OCI-LY7 (cell line): ENCODE measurements at regions not wholly inside any gene's neighbourhood (a gene's known extent, or its start where the extent isn't known, plus 50 kb on each side); places are given as distances from the start of the nearest gene placed in this dataset.

Experiments
- BruUV-seq: library from RNA; stranded (reverse); fragments of 400-500 nt; replicated peaks from 2 replicates; lab custom pipeline; 2021; lab: Mats Ljungman, UMichigan
- CTCF ChIA-PET: fragments of 300-600 bp; sonication (Branson Sonifier 250); formaldehyde crosslinking; loops from one replicate; lab custom pipeline; 2022; ENCODE audit warnings: antibody characterized with exemption; ENCODE audit not compliant: unreplicated experiment; lab: Charles Lee
- POLR2A ChIA-PET: fragments of 300-600 bp; sonication (Branson Sonifier 250); formaldehyde crosslinking; loops from one replicate; lab custom pipeline; 2022; ENCODE audit warnings: antibody characterized with exemption; lab: Charles Lee
- DNase-seq: peaks from one replicate; pipeline ENCODE4 v3.0.0-alpha.2; 2015; ENCODE audit warnings: low spot score
- H2AFZ ChIP-seq: fragments of 200-600 bp; sonication (generic), shearing (Covaris generic); 2 replicates; pipeline ENCODE4 v1.6.1; 2014; ENCODE audit warnings: mild to moderate bottlenecking, antibody characterized with exemption, low read length, moderate library complexity
- H3K27ac ChIP-seq: fragments of 200-600 bp; sonication (generic); 2 replicates; pipeline ENCODE4 v1.5.1; 2014; ENCODE audit warnings: mixed run types, low read depth, mild to moderate bottlenecking, moderate library complexity, low read length, inconsistent platforms; ENCODE audit not compliant: poor library complexity, severe bottlenecking
- H3K36me3 ChIP-seq: fragments of 200-600 bp; sonication (generic); 2 replicates; pipeline ENCODE4 v1.6.1; 2014; ENCODE audit warnings: mild to moderate bottlenecking, antibody characterized with exemption, low read length, moderate library complexity, mixed read lengths; ENCODE audit not compliant: insufficient read depth
- H3K4me1 ChIP-seq: fragments of 200-600 bp; sonication (generic); 2 replicates; pipeline ENCODE4 v1.5.1; 2014; ENCODE audit warnings: mild to moderate bottlenecking, low read length; ENCODE audit not compliant: insufficient read depth, poor library complexity, severe bottlenecking
- H3K4me2 ChIP-seq: fragments of 200-600 bp; sonication (generic); 2 replicates; pipeline ENCODE4 v1.6.1; 2014; ENCODE audit warnings: mild to moderate bottlenecking, low read length
- H3K4me3 ChIP-seq: fragments of 200-600 bp; sonication (generic); 2 replicates; pipeline ENCODE4 v1.5.1; 2014; ENCODE audit warnings: mild to moderate bottlenecking, low read depth, low read length; ENCODE audit not compliant: poor library complexity, severe bottlenecking
- H3K79me2 ChIP-seq: fragments of 200-600 bp; sonication (generic); 2 replicates; pipeline ENCODE4 v1.6.1; 2016; ENCODE audit warnings: low read depth, mild to moderate bottlenecking, low read length, moderate library complexity, mixed read lengths; ENCODE audit not compliant: insufficient read depth
- H3K9me2 ChIP-seq: fragments of 200-600 bp; sonication (generic); 2 replicates; pipeline ENCODE4 v1.6.1; 2016; ENCODE audit warnings: mild to moderate bottlenecking, low read length, mixed read lengths; ENCODE audit not compliant: insufficient read depth
- H3K9me3 ChIP-seq: fragments of 200-600 bp; sonication (generic); 2 replicates; pipeline ENCODE4 v1.6.1; 2014; ENCODE audit warnings: mild to moderate bottlenecking, mixed run types, low read length, mixed read lengths
- H4K20me1 ChIP-seq: fragments of 200-600 bp; sonication (generic); 2 replicates; pipeline ENCODE4 v1.6.1; 2014; ENCODE audit warnings: mild to moderate bottlenecking, antibody characterized with exemption, low read length, moderate library complexity, mixed read lengths; ENCODE audit not compliant: insufficient read depth
- CTCF ChIP-seq: fragments of 200-600 bp; sonication (generic); conservative IDR thresholded peaks from 2 replicates; pipeline ENCODE4 v1.5.1; 2014; ENCODE audit warnings: mild to moderate bottlenecking, antibody characterized with exemption, low read length, moderate library complexity, mixed read lengths
- EZH2phosphoT487 ChIP-seq: fragments of 200-600 bp; sonication (generic); IDR thresholded peaks from 2 replicates; pipeline ENCODE4 v1.6.1; 2018; ENCODE audit warnings: low read depth, borderline replicate concordance, mild to moderate bottlenecking, mixed run types, antibody characterized with exemption, low read length, moderate library complexity, mixed read lengths
- intact Hi-C: fragments of 100-400 bp; cut with micrococcal nuclease; formaldehyde crosslinking; loops from one replicate; pipeline ENCODE4 v1.10.0; 2022; ENCODE audit not compliant: unreplicated experiment

DNA sequence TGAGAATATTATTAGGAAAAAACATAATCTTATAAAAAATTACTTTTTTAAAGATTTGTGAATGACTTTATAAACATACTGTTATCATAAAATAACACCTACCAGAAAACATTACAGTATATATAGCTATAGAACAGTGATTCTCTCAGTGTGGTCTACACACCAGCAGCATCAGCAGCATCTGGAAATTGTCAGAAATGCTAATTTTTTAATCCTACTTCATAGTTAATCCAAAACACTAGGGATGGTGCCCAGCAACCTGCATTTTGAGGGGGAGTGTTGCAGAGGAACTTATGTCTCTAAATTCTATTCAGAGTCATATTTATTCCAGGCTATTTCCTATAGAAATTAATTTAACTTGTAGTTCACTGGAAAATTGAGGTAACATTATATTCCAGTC, 1107.8 kb downstream of the IGSF11 start:
- no peaks in the 10 kb centered on the region for H3K9me3 ChIP-seq
- H3K27ac ChIP-seq: no peak overlapping the region
- H3K4me1 ChIP-seq: no peaks in the 10 kb centered on the region
- ChIA-PET CTCF (no interaction called here), POLR2A (interaction anchor here (0.8 kb wide), 1 partner anchor 8 kb away, joined by 5 read pairs; no protein-coding TSS in a partner anchor)
- intact Hi-C loops: no loop called here
- no peak for TF ChIP-seq CTCF
- no peak for TF ChIP-seq EZH2phosphoT487
- H3K79me2 ChIP-seq: no peaks in the 10 kb centered on the region
- H3K4me2 ChIP-seq: no peak overlapping the region
- no peak overlapping the region for H2AFZ ChIP-seq
- no peaks in the 10 kb centered on the region for H3K9me2 ChIP-seq
- no TSS peak for BruUV-seq
- no peak overlapping the region for H3K4me3 ChIP-seq
- H4K20me1 ChIP-seq: no peaks in the 10 kb centered on the region
- H3K36me3 ChIP-seq: no peaks in the 10 kb centered on the region
- DNase-seq: no peak

- Histone ChIP-seq H3K27ac (no peak overlapping the region), H3K36me3 (no peaks in the 10 kb centered on the region), H3K4me3 (no peak overlapping the region), H3K9me2 (no peaks in the 10 kb centered on the region), H3K9me3 (no peaks in the 10 kb centered on the region), H2AFZ (no peak overlapping the region), H3K79me2 (no peaks in the 10 kb centered on the region), H3K4me1 (no peaks in the 10 kb centered on the region), H4K20me1 (no peaks in the 10 kb centered on the region), H3K4me2 (no peak overlapping the region)
- no peak for DNase-seq
- intact Hi-C loops: no loop called here
- ChIA-PET POLR2A (interaction anchor here (0.6 to 1.6 kb wide), 4 partner anchors 9 to 273 kb away, joined by 3 to 4 read pairs (median 3); no protein-coding TSS in a partner anchor), CTCF (no interaction called here)
- no TSS peak for BruUV-seq
- TF ChIP-seq EZH2phosphoT487 (no peak), CTCF (no peak)
Observed at GRCh38 chr3:117927825-117928224, 1106.8 kb downstream of the IGSF11 start.

GRCh38 chr3:117928836-117929235, 1105.8 kb downstream of the IGSF11 start:
- Histone ChIP-seq H3K4me1 (no peaks in the 10 kb centered on the region), H3K4me3 (no peak overlapping the region), H3K79me2 (no peaks in the 10 kb centered on the region), H3K9me2 (no peaks in the 10 kb centered on the region), H3K9me3 (no peaks in the 10 kb centered on the region), H3K27ac (no peak overlapping the region), H3K36me3 (no peaks in the 10 kb centered on the region), H3K4me2 (no peak overlapping the region), H2AFZ (no peak overlapping the region), H4K20me1 (no peaks in the 10 kb centered on the region)
- no peak for DNase-seq
- POLR2A ChIA-PET: interaction anchor here (1.6 kb wide), 1 partner anchor 10 kb away, joined by 4 read pairs; no protein-coding TSS in a partner anchor
- no TSS peak for BruUV-seq
- CTCF ChIA-PET: no interaction called here
- intact Hi-C loops: no loop called here
- no peak for TF ChIP-seq CTCF
- no peak for TF ChIP-seq EZH2phosphoT487
